Keratinocyte (primary cell): ENCODE measurements at regions not wholly inside any gene's neighbourhood (a gene's known extent, or its start where the extent isn't known, plus 50 kb on each side); places are given as distances from the start of the nearest gene placed in this dataset.

Experiments used
- DNase-seq: peaks from one replicate; pipeline ENCODE4 v3.0.0-alpha.2; 2011; ENCODE audit warnings: low read depth, missing footprints, low spot score
- FAIRE-seq: peaks from 2 replicates; lab custom pipeline; 2011; peaks lifted over from hg19 to GRCh38; lab: Jason Lieb, UNC
- H2AFZ ChIP-seq: 2 replicates; pipeline ENCODE4 v1.6.0; 2012; ENCODE audit warnings: low read length, control low read depth, inconsistent platforms; ENCODE audit not compliant: control insufficient read depth
- H3K27ac ChIP-seq: 2 replicates; pipeline ENCODE4 v1.5.1; 2011; ENCODE audit warnings: low read length; ENCODE audit not compliant: control insufficient read depth, insufficient read depth
- H3K27me3 ChIP-seq: 3 replicates; pipeline ENCODE4 v1.6.0; 2011; ENCODE audit warnings: low read length; ENCODE audit not compliant: control insufficient read depth, insufficient read depth; ENCODE audit errors: extremely low read depth
- H3K36me3 ChIP-seq, 2 experiments: 2 replicates in 1 of 2; 3 replicates in 1 of 2; pipeline ENCODE4 v1.5.1; 2011; ENCODE audit warnings: low read length in 2 of 2, mild to moderate bottlenecking in 1 of 2; ENCODE audit not compliant: control insufficient read depth in 2 of 2, insufficient read depth in 2 of 2; ENCODE audit errors: extremely low read depth in 1 of 2
- H3K4me1 ChIP-seq: 3 replicates; pipeline ENCODE4 v1.5.1; 2011; ENCODE audit warnings: low read length; ENCODE audit not compliant: control insufficient read depth, insufficient read depth; ENCODE audit errors: extremely low read depth
- H3K4me2 ChIP-seq: 3 replicates; pipeline ENCODE4 v1.6.0; 2011; ENCODE audit warnings: low read depth, low read length; ENCODE audit not compliant: control insufficient read depth, insufficient read depth; ENCODE audit errors: extremely low read depth
- H3K4me3 ChIP-seq, 3 experiments: fragments of 200-600 bp in 1 of 3; sonication (generic) in 1 of 3; 2 replicates in 2 of 3; 3 replicates in 1 of 3; pipeline ENCODE4 v1.5.1; 2011 to 2016; ENCODE audit warnings: low read length in 3 of 3, mild to moderate bottlenecking in 3 of 3, control low read depth in 2 of 3, inconsistent platforms in 1 of 3, low read depth in 1 of 3, mixed read lengths in 1 of 3, mixed run types in 1 of 3, moderate library complexity in 1 of 3; ENCODE audit not compliant: control insufficient read depth in 2 of 3, insufficient read depth in 2 of 3; ENCODE audit errors: extremely low read depth in 1 of 3
- H3K79me2 ChIP-seq: 2 replicates; pipeline ENCODE4 v1.6.0; 2012; ENCODE audit warnings: low read length; ENCODE audit not compliant: control insufficient read depth, insufficient read depth
- H3K9ac ChIP-seq: 3 replicates; pipeline ENCODE4 v1.6.0; 2011; ENCODE audit warnings: low read length; ENCODE audit not compliant: control insufficient read depth, insufficient read depth; ENCODE audit errors: extremely low read depth
- H3K9me1 ChIP-seq: 3 replicates; pipeline ENCODE4 v1.6.0; 2011; ENCODE audit warnings: low read length; ENCODE audit not compliant: control insufficient read depth, insufficient read depth; ENCODE audit errors: extremely low read depth
- H3K9me3 ChIP-seq: 2 replicates; pipeline ENCODE4 v1.5.1; 2012; ENCODE audit warnings: low read depth, low read length; ENCODE audit not compliant: control insufficient read depth
- H4K20me1 ChIP-seq: 3 replicates; pipeline ENCODE4 v1.6.0; 2011; ENCODE audit warnings: low read length; ENCODE audit not compliant: control insufficient read depth, insufficient read depth; ENCODE audit errors: extremely low read depth
- EZH2 ChIP-seq: IDR thresholded peaks from one replicate; pipeline ENCODE4 v1.6.1; 2012; ENCODE audit warnings: inconsistent platforms, mild to moderate bottlenecking, low read length, moderate library complexity
- dilution Hi-C: fragments of 300-500 bp; cut with MboI; formaldehyde crosslinking; loops from one replicate; pipeline ENCODE4 v1.7.0; 2020; ENCODE audit warnings: low sequenced_read_pairs; ENCODE audit not compliant: extremely low pct_ligation_motif_present
- TF ChIP-seq, protein P1 (sequence below), 3 experiments: IDR thresholded peaks in 1 of 3; conservative IDR thresholded peaks in 1 of 3; optimal IDR thresholded peaks in 1 of 3; 2 replicates in 2 of 3; 3 replicates in 1 of 3; pipeline versions ENCODE3 to v1.5.1; 2011; ENCODE audit warnings: low read length in 3 of 3, mild to moderate bottlenecking in 3 of 3, moderate library complexity in 2 of 3, control low read depth in 1 of 3, inconsistent platforms in 1 of 3; ENCODE audit not compliant: insufficient read depth in 2 of 3; ENCODE audit errors: extremely low read depth in 1 of 3

DNA sequence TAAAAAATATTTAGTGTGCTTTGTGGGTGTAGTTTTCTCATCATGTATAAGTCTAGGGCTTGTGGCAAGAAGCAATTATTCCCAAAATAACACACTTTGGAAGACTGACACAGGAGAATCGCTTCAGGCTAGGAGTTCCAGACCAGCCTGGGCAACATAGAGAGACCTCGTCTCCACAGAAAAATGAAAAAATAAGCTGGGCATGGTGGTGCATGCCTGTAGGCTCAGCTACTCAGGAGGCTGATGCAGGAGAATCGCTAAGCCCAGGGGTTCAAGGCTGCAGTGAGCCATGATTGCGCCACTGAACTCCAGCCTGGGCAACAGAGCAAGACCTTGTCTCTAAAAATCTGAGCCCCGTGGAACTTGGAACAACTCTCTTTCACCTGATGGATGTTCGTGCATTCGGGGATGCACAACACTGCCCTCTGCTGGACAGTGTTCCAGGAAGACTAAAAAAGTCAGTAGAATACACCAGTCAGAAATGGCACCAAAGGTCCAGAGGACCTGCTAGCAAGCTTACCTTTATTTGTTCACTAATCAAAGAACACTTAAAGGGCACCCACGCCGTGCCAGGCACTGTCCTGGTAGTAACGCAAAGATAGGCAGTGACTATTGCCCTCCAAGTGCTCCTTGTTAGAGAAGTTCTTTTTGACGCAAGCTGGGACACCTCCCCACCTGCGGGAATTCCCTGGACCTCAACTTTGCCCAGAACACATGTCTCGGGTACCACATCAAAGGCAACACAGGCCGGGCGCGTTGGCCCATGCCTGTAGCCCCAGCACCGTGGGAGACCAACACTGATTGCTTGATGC is 81.9 kb upstream of the CALN1 start:
- FAIRE-seq (peak; percentile 66), DNase-seq (no peak)
- Histone ChIP-seq H3K36me3 (no peaks in the 10 kb centered on the region), H3K27me3 (no peaks in the 10 kb centered on the region), H4K20me1 (no peaks in the 10 kb centered on the region), H3K4me2 (no peak overlapping the region), H3K4me1 (no peaks in the 10 kb centered on the region), H3K27ac (no peak overlapping the region), H3K79me2 (no peaks in the 10 kb centered on the region), H2AFZ (no peak overlapping the region), H3K4me3 (no peak overlapping the region), H3K9me1 (no peaks in the 10 kb centered on the region), H3K9me3 (no peaks in the 10 kb centered on the region), H3K9ac (no peak overlapping the region)
- dilution Hi-C loops: no loop called here
- no peak for TF ChIP-seq EZH2
- TF ChIP-seq, protein P1, sequence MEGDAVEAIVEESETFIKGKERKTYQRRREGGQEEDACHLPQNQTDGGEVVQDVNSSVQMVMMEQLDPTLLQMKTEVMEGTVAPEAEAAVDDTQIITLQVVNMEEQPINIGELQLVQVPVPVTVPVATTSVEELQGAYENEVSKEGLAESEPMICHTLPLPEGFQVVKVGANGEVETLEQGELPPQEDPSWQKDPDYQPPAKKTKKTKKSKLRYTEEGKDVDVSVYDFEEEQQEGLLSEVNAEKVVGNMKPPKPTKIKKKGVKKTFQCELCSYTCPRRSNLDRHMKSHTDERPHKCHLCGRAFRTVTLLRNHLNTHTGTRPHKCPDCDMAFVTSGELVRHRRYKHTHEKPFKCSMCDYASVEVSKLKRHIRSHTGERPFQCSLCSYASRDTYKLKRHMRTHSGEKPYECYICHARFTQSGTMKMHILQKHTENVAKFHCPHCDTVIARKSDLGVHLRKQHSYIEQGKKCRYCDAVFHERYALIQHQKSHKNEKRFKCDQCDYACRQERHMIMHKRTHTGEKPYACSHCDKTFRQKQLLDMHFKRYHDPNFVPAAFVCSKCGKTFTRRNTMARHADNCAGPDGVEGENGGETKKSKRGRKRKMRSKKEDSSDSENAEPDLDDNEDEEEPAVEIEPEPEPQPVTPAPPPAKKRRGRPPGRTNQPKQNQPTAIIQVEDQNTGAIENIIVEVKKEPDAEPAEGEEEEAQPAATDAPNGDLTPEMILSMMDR (optimal IDR thresholded peaks at IDR 0.05 in 1 of 3, IDR thresholded peaks at IDR 0.05 in 1 of 3, conservative IDR thresholded peaks at IDR 0.05 in 1 of 3; ENCODE audit: extremely low read depth in 1 of 3, insufficient read depth in 2 of 3, low read length in 3 of 3): peak; percentile 55 to 73 (median 68)

DNA sequence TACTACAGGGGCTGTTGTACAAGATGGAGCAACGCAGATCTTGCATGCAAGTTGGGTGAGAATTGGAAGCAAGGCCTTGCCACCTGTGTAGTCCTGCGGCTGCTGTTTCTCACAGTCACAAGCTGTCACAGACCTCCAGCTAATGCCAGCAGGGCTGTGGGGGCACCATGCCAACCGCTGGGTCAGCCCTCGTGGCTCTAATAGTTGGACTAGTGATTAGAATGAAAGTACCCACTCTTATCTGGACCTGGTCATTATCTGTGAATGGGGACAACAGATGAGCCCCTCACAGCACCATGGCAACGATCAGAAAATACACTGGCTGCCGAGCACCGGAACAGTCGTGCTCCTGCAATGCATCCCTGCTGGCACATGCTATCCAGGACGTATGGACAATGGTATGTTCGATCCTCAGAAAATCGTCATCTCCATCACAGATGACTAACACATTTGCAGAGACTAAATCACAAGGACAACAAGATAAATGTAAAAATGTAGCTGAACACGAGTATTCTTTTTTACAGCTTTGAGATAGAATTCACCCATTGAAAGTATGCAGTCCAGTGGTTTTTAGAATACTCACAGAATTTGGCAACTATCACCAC is 80.4 kb upstream of the CALN1 start:
- H3K79me2 ChIP-seq: no peaks in the 10 kb centered on the region
- no peaks in the 10 kb centered on the region for H3K36me3 ChIP-seq
- no peak overlapping the region for H3K4me2 ChIP-seq
- H2AFZ ChIP-seq: no peak overlapping the region
- no peak for DNase-seq
- H4K20me1 ChIP-seq: no peaks in the 10 kb centered on the region
- H3K9me3 ChIP-seq: no peaks in the 10 kb centered on the region
- H3K27me3 ChIP-seq: no peaks in the 10 kb centered on the region
- TF ChIP-seq EZH2: no peak
- TF ChIP-seq, protein P1 (optimal IDR thresholded peaks at IDR 0.05 in 1 of 3, IDR thresholded peaks at IDR 0.05 in 1 of 3, conservative IDR thresholded peaks at IDR 0.05 in 1 of 3; ENCODE audit: extremely low read depth in 1 of 3, insufficient read depth in 2 of 3, low read length in 3 of 3): no peak
- no peak overlapping the region for H3K9ac ChIP-seq
- dilution Hi-C loops: no loop called here
- no peak overlapping the region for H3K4me3 ChIP-seq
- no peaks in the 10 kb centered on the region for H3K4me1 ChIP-seq
- no peaks in the 10 kb centered on the region for H3K9me1 ChIP-seq
- no peak overlapping the region for H3K27ac ChIP-seq
- no peak for FAIRE-seq
